Upper lobe of left lung (tissue), 4 donors: ENCODE measurements at regions not wholly inside any gene's neighbourhood (a gene's known extent, or its start where the extent isn't known, plus 50 kb on each side); places are given as distances from the start of the nearest gene placed in this dataset.

Experiments used
- POLR2A ChIP-seq, 4 donors: fragments of 450-650 bp; IDR thresholded peaks; one replicate each; pipeline ENCODE4 v1.5.1; 2016 to 2017; ENCODE audit warnings: antibody characterized with exemption in 4 of 4, mild to moderate bottlenecking in 2 of 4
- POLR2AphosphoS5 ChIP-seq, 2 donors: sonication (generic); formaldehyde crosslinking; IDR thresholded peaks; one replicate each; pipeline ENCODE4 v1.5.1; 2017; ENCODE audit warnings: antibody characterized with exemption in 2 of 2
- TF ChIP-seq, protein P1 (sequence below), 6 experiments: fragments of 450-650 bp in 4 of 6; fragments of 200-600 bp in 2 of 6; sonication (generic) in 2 of 6; IDR thresholded peaks; one replicate each; pipeline ENCODE4 v1.5.1; 2016 to 2019; ENCODE audit warnings: antibody characterized with exemption in 6 of 6

DNA sequence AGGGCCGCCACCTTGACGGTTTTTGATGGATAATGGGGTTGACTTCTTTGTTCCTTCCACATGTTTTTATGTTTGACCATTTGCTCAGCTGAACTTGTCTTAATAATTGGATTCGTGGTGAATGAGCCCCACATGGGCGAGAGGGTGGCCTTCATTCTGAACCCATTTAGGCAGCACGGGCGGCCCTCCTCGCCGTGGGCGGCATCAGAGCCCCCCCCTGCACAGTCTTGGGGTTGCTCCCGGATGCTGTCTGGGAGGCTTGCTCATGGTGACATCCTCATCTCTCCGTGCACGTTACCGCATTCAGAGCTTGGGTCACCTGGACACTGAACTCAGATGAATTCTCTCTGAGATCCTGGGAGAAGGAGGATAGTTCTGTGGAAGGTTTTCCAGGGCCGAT, 172.3 kb upstream of the OSBPL11 start:
- TF ChIP-seq, protein P1, sequence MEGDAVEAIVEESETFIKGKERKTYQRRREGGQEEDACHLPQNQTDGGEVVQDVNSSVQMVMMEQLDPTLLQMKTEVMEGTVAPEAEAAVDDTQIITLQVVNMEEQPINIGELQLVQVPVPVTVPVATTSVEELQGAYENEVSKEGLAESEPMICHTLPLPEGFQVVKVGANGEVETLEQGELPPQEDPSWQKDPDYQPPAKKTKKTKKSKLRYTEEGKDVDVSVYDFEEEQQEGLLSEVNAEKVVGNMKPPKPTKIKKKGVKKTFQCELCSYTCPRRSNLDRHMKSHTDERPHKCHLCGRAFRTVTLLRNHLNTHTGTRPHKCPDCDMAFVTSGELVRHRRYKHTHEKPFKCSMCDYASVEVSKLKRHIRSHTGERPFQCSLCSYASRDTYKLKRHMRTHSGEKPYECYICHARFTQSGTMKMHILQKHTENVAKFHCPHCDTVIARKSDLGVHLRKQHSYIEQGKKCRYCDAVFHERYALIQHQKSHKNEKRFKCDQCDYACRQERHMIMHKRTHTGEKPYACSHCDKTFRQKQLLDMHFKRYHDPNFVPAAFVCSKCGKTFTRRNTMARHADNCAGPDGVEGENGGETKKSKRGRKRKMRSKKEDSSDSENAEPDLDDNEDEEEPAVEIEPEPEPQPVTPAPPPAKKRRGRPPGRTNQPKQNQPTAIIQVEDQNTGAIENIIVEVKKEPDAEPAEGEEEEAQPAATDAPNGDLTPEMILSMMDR (IDR thresholded peaks at IDR 0.05): no peak
- TF ChIP-seq POLR2AphosphoS5 (IDR thresholded peaks at IDR 0.05): no peak
- no peak for TF ChIP-seq POLR2A (IDR thresholded peaks at IDR 0.05)
